ENCODE measurements at regions not wholly inside any gene's neighbourhood (a gene's known extent, or its start where the extent isn't known, plus 50 kb on each side); places are given as distances from the start of the nearest gene placed in this dataset.

DNA sequence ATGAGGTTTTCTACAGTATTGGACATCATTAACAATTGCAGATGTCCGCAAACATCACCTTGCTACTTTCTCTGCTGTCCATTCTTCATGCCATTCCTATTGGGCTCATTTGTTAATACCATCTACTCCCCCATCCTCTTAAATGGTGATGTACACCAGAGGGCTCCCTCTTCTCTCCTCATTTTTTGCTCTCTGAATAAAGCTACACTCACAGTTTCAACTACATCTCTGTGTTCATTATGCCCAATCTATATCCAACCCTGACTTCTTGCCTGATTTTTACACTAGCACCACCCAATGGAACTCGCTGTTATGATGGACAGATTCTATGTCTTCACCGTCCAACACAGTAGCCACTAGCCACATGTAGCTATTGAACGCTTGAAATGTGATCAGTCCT is 288.1 kb upstream of the ID4 start:
- H3K4me2 ChIP-seq (ENCODE audit: low read depth, low read length): no peak overlapping the region
- no peak overlapping the region for H2AFZ ChIP-seq (ENCODE audit: low read length)
- no peak for DNase-seq
- no peaks in the 10 kb centered on the region for H3K27me3 ChIP-seq (replicated peaks; ENCODE audit: insufficient read depth, low read length)
- no peak for TF ChIP-seq EZH2 (optimal IDR thresholded peaks at IDR 0.05; ENCODE audit: low read depth, low read length)
- TF ChIP-seq, protein P1, sequence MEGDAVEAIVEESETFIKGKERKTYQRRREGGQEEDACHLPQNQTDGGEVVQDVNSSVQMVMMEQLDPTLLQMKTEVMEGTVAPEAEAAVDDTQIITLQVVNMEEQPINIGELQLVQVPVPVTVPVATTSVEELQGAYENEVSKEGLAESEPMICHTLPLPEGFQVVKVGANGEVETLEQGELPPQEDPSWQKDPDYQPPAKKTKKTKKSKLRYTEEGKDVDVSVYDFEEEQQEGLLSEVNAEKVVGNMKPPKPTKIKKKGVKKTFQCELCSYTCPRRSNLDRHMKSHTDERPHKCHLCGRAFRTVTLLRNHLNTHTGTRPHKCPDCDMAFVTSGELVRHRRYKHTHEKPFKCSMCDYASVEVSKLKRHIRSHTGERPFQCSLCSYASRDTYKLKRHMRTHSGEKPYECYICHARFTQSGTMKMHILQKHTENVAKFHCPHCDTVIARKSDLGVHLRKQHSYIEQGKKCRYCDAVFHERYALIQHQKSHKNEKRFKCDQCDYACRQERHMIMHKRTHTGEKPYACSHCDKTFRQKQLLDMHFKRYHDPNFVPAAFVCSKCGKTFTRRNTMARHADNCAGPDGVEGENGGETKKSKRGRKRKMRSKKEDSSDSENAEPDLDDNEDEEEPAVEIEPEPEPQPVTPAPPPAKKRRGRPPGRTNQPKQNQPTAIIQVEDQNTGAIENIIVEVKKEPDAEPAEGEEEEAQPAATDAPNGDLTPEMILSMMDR (IDR thresholded peaks at IDR 0.05; ENCODE audit: low read length): no peak
- no peaks in the 10 kb centered on the region for H3K9me3 ChIP-seq (replicated peaks; ENCODE audit: insufficient read depth, low read length)
- no peaks in the 10 kb centered on the region for H3K4me1 ChIP-seq (ENCODE audit: low read length)
- H3K4me3 ChIP-seq (ENCODE audit: low read length): no peak overlapping the region
- no peak overlapping the region for H3K9ac ChIP-seq (ENCODE audit: low read length)
- no peaks in the 10 kb centered on the region for H3K79me2 ChIP-seq (ENCODE audit: low read length)
- no peaks in the 10 kb centered on the region for H3K36me3 ChIP-seq (replicated peaks; ENCODE audit: insufficient read depth, low read length)
- no peaks in the 10 kb centered on the region for H4K20me1 ChIP-seq (ENCODE audit: insufficient read depth, low read length)
- no peaks in the 10 kb centered on the region for H3F3A ChIP-seq (ENCODE audit: insufficient read depth, low read length)
- H3K9me2 ChIP-seq (replicated peaks; ENCODE audit: insufficient read depth, low read length): no peaks in the 10 kb centered on the region
- no peak overlapping the region for H3K27ac ChIP-seq (ENCODE audit: low read length)

DNA sequence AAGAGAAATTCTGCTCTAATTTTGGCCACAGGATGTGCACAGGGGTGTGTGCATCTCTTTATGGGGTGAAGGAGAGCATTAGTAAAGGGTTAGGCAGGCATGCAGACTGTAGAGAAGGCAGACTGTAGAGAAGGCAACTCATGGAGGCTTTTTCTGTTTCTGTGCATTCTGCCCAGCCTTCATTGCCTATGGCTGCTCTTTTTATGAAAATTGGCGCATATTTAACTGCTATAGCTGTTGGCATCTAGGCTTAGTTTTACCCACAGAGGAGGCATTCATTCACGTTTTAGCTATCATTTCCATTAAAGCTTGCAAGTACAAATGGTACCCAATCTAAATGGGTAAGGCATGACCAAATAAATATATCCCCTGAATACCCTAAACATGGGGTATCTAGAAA is 286.8 kb upstream of the ID4 start:
- no peaks in the 10 kb centered on the region for H4K20me1 ChIP-seq (ENCODE audit: insufficient read depth, low read length)
- H3K4me3 ChIP-seq (ENCODE audit: low read length): no peak overlapping the region
- no peak overlapping the region for H3K9ac ChIP-seq (ENCODE audit: low read length)
- no peaks in the 10 kb centered on the region for H3K9me3 ChIP-seq (replicated peaks; ENCODE audit: insufficient read depth, low read length)
- no peaks in the 10 kb centered on the region for H3K4me1 ChIP-seq (ENCODE audit: low read length)
- no peaks in the 10 kb centered on the region for H3K27me3 ChIP-seq (replicated peaks; ENCODE audit: insufficient read depth, low read length)
- no peaks in the 10 kb centered on the region for H3K36me3 ChIP-seq (replicated peaks; ENCODE audit: insufficient read depth, low read length)
- H3K4me2 ChIP-seq (ENCODE audit: low read depth, low read length): no peak overlapping the region
- no peaks in the 10 kb centered on the region for H3K79me2 ChIP-seq (ENCODE audit: low read length)
- no peaks in the 10 kb centered on the region for H3F3A ChIP-seq (ENCODE audit: insufficient read depth, low read length)
- DNase-seq: no peak
- no peak overlapping the region for H2AFZ ChIP-seq (ENCODE audit: low read length)
- no peak overlapping the region for H3K27ac ChIP-seq (ENCODE audit: low read length)
- TF ChIP-seq, protein P1 (IDR thresholded peaks at IDR 0.05; ENCODE audit: low read length): no peak
- TF ChIP-seq EZH2 (optimal IDR thresholded peaks at IDR 0.05; ENCODE audit: low read depth, low read length) (no peak), EZH2phosphoT487 (IDR thresholded peaks at IDR 0.05; ENCODE audit: low read length) (no peak)
- H3K9me2 ChIP-seq (replicated peaks; ENCODE audit: insufficient read depth, low read length): no peaks in the 10 kb centered on the region

DNA sequence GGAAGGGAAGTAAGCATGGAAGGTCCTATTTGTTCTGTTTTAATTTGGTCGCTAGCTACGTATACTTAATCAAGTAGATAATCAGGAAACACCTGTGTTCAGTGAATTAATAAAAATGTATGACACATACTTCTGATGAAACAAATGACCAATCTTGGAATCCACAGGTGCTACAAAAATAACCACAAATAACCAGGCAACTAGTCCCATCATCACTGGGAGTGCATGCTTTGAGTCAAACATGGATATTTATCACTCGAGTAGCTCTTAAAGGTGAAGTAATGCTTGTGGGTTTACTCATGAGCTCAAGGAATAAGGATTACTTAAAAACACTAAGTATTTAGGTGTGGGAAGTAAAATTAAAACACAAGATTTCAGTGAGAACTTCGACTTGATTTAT is 285.6 kb upstream of the ID4 start:
- Histone ChIP-seq H3K4me3 (ENCODE audit: low read length) (no peak overlapping the region), H4K20me1 (ENCODE audit: insufficient read depth, low read length) (no peaks in the 10 kb centered on the region), H3K27me3 (replicated peaks; ENCODE audit: insufficient read depth, low read length) (no peaks in the 10 kb centered on the region), H3K79me2 (ENCODE audit: low read length) (no peaks in the 10 kb centered on the region), H3K9ac (ENCODE audit: low read length) (no peak overlapping the region), H3K4me2 (ENCODE audit: low read depth, low read length) (no peak overlapping the region), H3K9me3 (replicated peaks; ENCODE audit: insufficient read depth, low read length) (no peaks in the 10 kb centered on the region), H3K4me1 (ENCODE audit: low read length) (no peaks in the 10 kb centered on the region), H2AFZ (ENCODE audit: low read length) (no peak overlapping the region), H3K9me2 (replicated peaks; ENCODE audit: insufficient read depth, low read length) (no peaks in the 10 kb centered on the region), H3K27ac (ENCODE audit: low read length) (no peak overlapping the region), H3F3A (ENCODE audit: insufficient read depth, low read length) (no peaks in the 10 kb centered on the region), H3K36me3 (replicated peaks; ENCODE audit: insufficient read depth, low read length) (no peaks in the 10 kb centered on the region)
- DNase-seq: no peak
- TF ChIP-seq, protein P1 (IDR thresholded peaks at IDR 0.05; ENCODE audit: low read length): no peak
- no peak for TF ChIP-seq EZH2 (optimal IDR thresholded peaks at IDR 0.05; ENCODE audit: low read depth, low read length)
- no peak for TF ChIP-seq EZH2phosphoT487 (IDR thresholded peaks at IDR 0.05; ENCODE audit: low read length)

Measured in MM.1S (cell line).